Retinal pigment epithelial cell (primary cell): ENCODE measurements at regions not wholly inside any gene's neighbourhood (a gene's known extent, or its start where the extent isn't known, plus 50 kb on each side); places are given as distances from the start of the nearest gene placed in this dataset.

Experiments used
- DNase-seq: peaks from one replicate; pipeline ENCODE4 v3.0.0-alpha.2; 2010; ENCODE audit warnings: low read depth
- H3K4me3 ChIP-seq: 2 replicates; pipeline ENCODE4 v1.5.1; 2011; ENCODE audit warnings: mild to moderate bottlenecking, low read length, control low read depth, moderate library complexity
- TF ChIP-seq, protein P1 (sequence below): conservative IDR thresholded peaks from 2 replicates; pipeline ENCODE4 v1.5.1; 2011; ENCODE audit warnings: low read depth, low read length, control low read depth, inconsistent platforms

DNA sequence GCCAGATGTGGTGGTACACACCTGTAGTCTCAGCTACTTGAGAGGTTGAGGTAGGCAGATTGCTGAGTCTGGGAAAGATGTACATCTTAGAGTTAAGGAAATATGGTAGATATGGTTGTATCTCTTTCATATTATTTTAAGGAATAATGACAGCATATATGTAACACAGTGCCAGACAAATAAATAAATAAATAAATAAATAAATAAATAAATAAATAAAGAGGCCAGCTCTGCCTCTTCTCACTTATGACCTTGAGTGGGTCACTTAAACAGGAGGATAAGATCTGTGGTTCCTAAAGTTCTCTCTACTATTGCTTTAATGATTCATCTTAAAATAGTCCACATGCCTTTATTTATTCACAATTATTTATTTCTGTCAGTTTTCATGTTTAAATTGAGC, 890.9 kb upstream of the TENM4 start:
- H3K4me3 ChIP-seq: no peak overlapping the region
- no peak for DNase-seq
- TF ChIP-seq, protein P1, sequence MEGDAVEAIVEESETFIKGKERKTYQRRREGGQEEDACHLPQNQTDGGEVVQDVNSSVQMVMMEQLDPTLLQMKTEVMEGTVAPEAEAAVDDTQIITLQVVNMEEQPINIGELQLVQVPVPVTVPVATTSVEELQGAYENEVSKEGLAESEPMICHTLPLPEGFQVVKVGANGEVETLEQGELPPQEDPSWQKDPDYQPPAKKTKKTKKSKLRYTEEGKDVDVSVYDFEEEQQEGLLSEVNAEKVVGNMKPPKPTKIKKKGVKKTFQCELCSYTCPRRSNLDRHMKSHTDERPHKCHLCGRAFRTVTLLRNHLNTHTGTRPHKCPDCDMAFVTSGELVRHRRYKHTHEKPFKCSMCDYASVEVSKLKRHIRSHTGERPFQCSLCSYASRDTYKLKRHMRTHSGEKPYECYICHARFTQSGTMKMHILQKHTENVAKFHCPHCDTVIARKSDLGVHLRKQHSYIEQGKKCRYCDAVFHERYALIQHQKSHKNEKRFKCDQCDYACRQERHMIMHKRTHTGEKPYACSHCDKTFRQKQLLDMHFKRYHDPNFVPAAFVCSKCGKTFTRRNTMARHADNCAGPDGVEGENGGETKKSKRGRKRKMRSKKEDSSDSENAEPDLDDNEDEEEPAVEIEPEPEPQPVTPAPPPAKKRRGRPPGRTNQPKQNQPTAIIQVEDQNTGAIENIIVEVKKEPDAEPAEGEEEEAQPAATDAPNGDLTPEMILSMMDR: no peak

DNA sequence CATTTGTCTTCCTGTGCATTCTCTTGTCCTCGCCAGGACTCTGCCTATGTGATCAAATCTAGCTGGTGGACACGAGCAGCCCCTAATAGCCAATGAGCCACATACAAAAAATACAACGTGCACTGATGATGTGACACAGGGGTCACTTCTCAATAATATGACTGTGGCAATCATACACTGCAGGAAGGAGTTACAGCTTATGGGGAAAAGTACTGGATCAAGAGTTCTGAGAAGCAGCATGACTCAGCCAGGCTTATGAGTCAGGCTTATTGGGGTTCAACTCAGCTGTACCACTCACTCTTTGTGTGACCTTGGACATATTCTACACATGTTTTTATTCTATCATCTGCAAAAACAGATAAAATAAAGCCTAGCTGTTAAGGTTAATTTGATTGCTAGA, 889.4 kb upstream of the TENM4 start:
- no peak overlapping the region for H3K4me3 ChIP-seq
- TF ChIP-seq, protein P1: no peak
- peak; percentile 81 for DNase-seq

DNA sequence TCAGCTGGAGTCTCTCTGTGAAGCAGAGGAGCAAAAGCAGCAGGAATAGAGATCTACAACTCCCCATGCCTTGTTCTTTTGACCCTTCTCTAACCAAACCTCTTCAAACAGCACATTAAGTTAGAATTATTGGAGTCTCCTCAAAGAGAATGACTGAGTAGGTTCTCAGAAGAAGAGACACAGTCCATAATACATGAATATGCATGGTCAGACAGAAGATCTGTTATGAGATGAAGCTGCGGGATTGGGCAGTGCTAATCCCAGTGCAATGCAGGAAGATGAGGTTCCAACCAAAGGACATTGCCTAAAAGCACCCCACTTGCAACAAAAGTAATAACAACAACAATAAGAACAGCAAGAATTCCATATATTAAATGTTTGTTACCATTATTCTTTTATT, 887.9 kb upstream of the TENM4 start:
- TF ChIP-seq, protein P1: no peak
- H3K4me3 ChIP-seq: no peak overlapping the region
- no peak for DNase-seq

DNA sequence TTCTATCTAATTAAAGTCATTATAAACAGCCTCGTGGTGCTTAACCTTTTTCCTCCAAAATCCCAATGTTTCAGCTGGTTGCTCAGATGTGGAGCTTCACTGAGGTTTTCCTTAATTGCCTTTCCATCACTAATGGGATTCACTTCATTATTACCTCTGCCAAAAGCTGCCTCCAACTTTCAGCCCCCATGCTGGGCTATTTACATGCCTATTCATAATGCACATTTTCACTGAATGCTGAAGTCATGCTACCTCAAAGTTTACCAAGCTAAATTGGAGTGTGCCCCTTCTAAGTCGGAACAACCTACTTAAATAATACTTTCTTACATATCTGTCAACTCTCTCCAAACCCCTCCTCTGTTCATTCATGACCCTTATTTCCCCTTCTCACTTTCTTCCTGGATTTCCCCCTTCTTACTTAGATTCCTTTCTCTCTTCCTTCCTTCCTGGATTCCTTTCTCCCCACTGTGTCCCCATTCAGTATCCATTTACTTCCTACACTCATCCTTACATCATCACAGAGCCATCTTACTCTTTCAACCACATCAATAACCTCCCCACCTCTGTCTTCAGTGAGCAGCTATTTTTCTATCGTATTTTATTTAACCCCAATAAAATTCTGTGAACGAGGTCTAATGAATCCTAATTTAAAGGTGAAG, 887.3 kb upstream of the TENM4 start:
- DNase-seq: no peak
- H3K4me3 ChIP-seq: no peak overlapping the region
- TF ChIP-seq, protein P1: no peak

DNA sequence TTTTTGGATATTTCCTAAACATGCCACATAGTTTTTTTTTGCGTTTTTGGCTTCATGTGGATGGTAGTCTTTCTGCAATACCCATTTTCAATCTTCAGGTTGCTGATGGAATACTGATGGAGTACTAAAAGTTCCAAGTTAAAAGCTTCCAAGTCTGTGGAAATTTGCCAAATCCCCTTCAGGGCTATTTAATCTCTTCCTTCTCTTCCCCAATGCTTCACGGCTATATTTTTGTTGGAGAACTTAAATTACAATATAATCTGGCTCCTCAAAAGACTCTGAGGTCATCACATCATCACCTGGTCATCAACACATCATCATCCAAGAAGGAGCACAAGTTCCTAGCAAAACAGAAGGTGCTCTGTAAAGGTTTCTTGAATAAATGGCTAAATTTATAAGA, 881.0 kb upstream of the TENM4 start:
- TF ChIP-seq, protein P1: no peak

DNA sequence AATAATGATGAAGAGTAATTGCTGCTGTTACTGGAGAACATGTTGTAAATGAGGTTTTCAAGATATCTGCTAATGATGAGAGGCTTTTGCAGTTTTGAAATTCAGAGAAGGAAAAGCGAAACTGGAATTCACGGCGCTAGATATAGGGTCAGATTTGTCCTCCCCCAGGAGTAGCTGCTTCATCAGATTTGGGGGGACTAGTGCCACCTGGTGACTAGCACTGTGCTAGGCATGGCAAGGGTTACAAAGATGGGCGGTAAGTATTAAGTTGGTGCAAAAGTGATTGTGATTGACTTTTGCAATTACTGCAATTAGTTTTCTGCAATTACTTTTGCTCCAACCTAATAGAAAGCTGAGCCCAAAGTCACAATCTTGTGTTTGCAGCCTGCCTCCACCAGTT, 879.9 kb upstream of the TENM4 start:
- TF ChIP-seq, protein P1: peak; percentile 22
- no peak overlapping the region for H3K4me3 ChIP-seq
- no peak for DNase-seq

More for the DNA sequence above, 881.0 kb upstream of the TENM4 start:
- no peak for DNase-seq
- H3K4me3 ChIP-seq: no peak overlapping the region

DNA sequence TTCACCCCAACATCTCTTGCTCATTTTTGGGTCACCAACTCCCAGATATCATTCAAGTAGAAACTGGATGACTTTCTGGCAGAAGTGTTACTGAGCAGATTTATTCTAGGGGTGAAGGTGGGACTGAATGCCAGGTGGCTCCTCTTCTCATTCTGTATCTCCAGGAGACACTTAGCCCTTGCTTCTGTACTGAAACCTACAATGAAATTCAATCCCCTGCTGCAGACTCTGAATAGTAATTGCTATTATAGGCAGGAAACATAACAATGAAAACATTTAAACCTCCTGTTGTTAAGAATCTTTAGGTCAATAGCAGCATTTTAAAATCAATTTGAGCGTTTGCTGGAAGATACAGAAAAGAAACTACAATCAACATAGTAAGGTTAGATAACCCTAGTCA, 879.4 kb upstream of the TENM4 start:
- TF ChIP-seq, protein P1: no peak
- no peak for DNase-seq

More for the DNA sequence above, 879.4 kb upstream of the TENM4 start:
- H3K4me3 ChIP-seq: no peak overlapping the region
